ENCODE measurements at regions not wholly inside any gene's neighbourhood (a gene's known extent, or its start where the extent isn't known, plus 50 kb on each side); places are given as distances from the start of the nearest gene placed in this dataset.

DNA sequence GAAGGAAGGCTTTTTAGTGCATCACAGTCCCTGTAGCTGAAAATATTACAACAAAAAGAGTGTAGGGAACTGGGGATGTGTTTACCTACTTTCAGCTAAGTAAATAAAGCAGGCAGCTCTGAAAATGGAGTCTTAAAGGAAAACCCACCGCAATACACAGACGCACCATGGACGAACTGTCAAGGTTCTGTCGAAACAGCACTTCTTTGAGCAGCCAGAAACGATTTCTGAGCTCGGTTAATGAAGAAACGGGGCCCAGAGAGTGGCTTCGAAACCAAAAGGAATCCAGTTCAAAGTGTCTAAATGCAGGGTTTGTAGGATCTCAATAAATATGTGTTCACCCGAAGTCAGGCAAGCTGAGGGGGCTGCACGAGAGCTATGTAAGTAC lies 275.4 kb upstream of the NEBL start:
- TF ChIP-seq, protein P1, sequence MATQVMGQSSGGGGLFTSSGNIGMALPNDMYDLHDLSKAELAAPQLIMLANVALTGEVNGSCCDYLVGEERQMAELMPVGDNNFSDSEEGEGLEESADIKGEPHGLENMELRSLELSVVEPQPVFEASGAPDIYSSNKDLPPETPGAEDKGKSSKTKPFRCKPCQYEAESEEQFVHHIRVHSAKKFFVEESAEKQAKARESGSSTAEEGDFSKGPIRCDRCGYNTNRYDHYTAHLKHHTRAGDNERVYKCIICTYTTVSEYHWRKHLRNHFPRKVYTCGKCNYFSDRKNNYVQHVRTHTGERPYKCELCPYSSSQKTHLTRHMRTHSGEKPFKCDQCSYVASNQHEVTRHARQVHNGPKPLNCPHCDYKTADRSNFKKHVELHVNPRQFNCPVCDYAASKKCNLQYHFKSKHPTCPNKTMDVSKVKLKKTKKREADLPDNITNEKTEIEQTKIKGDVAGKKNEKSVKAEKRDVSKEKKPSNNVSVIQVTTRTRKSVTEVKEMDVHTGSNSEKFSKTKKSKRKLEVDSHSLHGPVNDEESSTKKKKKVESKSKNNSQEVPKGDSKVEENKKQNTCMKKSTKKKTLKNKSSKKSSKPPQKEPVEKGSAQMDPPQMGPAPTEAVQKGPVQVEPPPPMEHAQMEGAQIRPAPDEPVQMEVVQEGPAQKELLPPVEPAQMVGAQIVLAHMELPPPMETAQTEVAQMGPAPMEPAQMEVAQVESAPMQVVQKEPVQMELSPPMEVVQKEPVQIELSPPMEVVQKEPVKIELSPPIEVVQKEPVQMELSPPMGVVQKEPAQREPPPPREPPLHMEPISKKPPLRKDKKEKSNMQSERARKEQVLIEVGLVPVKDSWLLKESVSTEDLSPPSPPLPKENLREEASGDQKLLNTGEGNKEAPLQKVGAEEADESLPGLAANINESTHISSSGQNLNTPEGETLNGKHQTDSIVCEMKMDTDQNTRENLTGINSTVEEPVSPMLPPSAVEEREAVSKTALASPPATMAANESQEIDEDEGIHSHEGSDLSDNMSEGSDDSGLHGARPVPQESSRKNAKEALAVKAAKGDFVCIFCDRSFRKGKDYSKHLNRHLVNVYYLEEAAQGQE (IDR thresholded peaks at IDR 0.05; ENCODE audit: low read depth) = no peak
- TF ChIP-seq EP300 (IDR thresholded peaks at IDR 0.05; ENCODE audit: borderline replicate concordance) (no peak), NFIC (IDR thresholded peaks at IDR 0.05) (no peak), YY1 (IDR thresholded peaks at IDR 0.05; ENCODE audit: low read depth) (no peak), ZBTB7A (IDR thresholded peaks at IDR 0.05; ENCODE audit: low read depth) (no peak; the same call in 1 of the 2 replicates), TEAD4 (IDR thresholded peaks at IDR 0.05) (no peak), TCF12 (IDR thresholded peaks at IDR 0.05; ENCODE audit: low read depth) (no peak), FOXM1 (IDR thresholded peaks at IDR 0.05; ENCODE audit: borderline replicate concordance, low read depth) (no peak), CREB1 (IDR thresholded peaks at IDR 0.05; ENCODE audit: low read depth) (no peak), CEBPB (IDR thresholded peaks at IDR 0.05) (no peak)
- TF ChIP-seq, protein P2, sequence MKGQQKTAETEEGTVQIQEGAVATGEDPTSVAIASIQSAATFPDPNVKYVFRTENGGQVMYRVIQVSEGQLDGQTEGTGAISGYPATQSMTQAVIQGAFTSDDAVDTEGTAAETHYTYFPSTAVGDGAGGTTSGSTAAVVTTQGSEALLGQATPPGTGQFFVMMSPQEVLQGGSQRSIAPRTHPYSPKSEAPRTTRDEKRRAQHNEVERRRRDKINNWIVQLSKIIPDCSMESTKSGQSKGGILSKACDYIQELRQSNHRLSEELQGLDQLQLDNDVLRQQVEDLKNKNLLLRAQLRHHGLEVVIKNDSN (IDR thresholded peaks at IDR 0.05) = no peak
- TF ChIP-seq, protein P3, sequence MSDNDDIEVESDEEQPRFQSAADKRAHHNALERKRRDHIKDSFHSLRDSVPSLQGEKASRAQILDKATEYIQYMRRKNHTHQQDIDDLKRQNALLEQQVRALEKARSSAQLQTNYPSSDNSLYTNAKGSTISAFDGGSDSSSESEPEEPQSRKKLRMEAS (IDR thresholded peaks at IDR 0.05) = no peak

DNA sequence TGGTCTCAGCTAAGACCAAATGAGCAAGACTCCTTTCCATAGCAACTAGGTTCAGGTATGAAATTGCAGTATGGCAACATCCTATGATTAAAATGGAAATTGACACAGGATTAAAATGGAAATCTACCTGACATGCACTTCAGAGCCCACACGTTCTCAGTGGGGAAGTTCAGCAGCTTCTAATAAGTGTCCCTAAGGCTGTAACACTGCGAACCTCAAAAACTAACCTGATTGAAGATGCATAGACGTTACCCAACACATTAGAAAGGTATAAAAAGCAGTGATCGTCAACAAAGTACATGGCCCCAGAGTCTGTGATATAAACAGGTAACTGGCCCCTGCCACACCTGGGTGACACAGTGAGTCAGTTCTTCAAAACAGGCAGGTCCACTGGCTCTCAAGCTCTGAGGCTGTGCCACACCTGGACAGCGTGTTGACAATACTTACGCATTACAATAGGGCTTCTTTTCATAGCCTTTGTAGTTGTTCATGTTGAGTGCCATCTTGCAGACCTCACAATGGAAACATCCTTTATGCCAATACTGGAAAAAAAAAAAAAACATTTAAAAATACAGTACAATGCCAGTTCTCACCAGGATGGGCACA lies 274.9 kb upstream of the NEBL start:
- TF ChIP-seq, protein P1 (IDR thresholded peaks at IDR 0.05; ENCODE audit: low read depth) = no peak
- TF ChIP-seq TCF12 (IDR thresholded peaks at IDR 0.05; ENCODE audit: low read depth) (no peak), RAD21 (IDR thresholded peaks at IDR 0.05; ENCODE audit: low read depth) (no peak), YY1 (IDR thresholded peaks at IDR 0.05; ENCODE audit: low read depth) (no peak), CEBPB (IDR thresholded peaks at IDR 0.05) (no peak), TAF1 (IDR thresholded peaks at IDR 0.05; ENCODE audit: low read depth) (no peak), EGR1 (IDR thresholded peaks at IDR 0.05) (no peak)
- TF ChIP-seq, protein P3 (IDR thresholded peaks at IDR 0.05) = no peak
- TF ChIP-seq, protein P2 (IDR thresholded peaks at IDR 0.05) = no peak

DNA sequence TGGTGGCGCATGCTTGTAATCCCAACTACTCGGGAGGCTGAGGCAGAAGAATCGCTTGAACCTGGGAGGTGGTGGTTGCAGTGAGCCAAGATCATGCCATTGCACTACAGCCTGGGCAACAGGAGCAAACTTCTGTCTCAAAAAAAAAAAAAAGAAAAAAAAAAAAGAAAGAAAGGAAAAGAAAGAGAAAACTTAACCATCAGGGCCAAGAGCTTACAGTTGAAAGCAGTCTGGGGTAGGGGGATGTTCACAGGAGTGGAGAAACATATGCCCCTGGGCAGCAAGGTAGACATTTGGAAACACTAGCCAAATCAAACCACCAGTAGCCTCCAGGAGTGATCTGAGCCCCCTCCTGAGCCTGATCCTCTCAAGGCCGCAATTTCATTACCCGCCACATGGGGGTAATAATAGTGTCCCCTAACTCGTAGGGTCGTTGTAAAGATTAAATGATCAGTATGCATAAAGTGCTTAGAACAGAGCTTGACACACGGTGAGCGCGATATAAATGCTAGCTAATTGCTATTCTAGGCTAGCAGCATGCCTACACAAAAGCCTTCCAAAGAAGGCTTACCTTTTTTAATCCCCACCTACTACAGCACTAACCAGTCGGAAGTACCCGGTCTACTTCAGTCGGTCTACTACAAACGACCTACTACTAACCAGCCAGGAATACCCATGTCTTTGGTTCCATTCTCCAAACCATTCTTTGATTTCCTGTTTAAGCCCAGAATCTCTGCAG lies 274.3 kb upstream of the NEBL start:
- TF ChIP-seq TCF12 (IDR thresholded peaks at IDR 0.05; ENCODE audit: low read depth) = no peak
- no peak for TF ChIP-seq CREB1 (IDR thresholded peaks at IDR 0.05; ENCODE audit: low read depth)
- no peak for TF ChIP-seq TEAD4 (IDR thresholded peaks at IDR 0.05)
- no peak for TF ChIP-seq ZBTB7A (IDR thresholded peaks at IDR 0.05; ENCODE audit: low read depth)
- no peak for TF ChIP-seq TAF1 (IDR thresholded peaks at IDR 0.05; ENCODE audit: low read depth)
- TF ChIP-seq, protein P1 (IDR thresholded peaks at IDR 0.05; ENCODE audit: low read depth) = no peak
- TF ChIP-seq, protein P2 (IDR thresholded peaks at IDR 0.05) = no peak
- TF ChIP-seq CEBPB (IDR thresholded peaks at IDR 0.05) = no peak
- TF ChIP-seq NFIC (IDR thresholded peaks at IDR 0.05) = no peak
- no peak for TF ChIP-seq FOXM1 (IDR thresholded peaks at IDR 0.05; ENCODE audit: borderline replicate concordance, low read depth)
- TF ChIP-seq, protein P3 (IDR thresholded peaks at IDR 0.05) = no peak
- no peak for TF ChIP-seq EGR1 (IDR thresholded peaks at IDR 0.05)
- no peak for TF ChIP-seq EP300 (IDR thresholded peaks at IDR 0.05; ENCODE audit: borderline replicate concordance)
- TF ChIP-seq YY1 (IDR thresholded peaks at IDR 0.05; ENCODE audit: low read depth) = no peak

All from Ishikawa (cell line).